ACC112 (cell line): ENCODE measurements at regions not wholly inside any gene's neighbourhood (a gene's known extent, or its start where the extent isn't known, plus 50 kb on each side); places are given as distances from the start of the nearest gene placed in this dataset.

Experiments used
- H2AFZ ChIP-seq: fragments of 200-600 bp; sonication (generic); one replicate; pipeline ENCODE4 v1.6.0; 2017; ENCODE audit warnings: antibody characterized with exemption, low read length; ENCODE audit not compliant: unreplicated experiment
- H3K27ac ChIP-seq: fragments of 200-600 bp; sonication (generic); 2 replicates; pipeline ENCODE4 v1.5.1; 2014; ENCODE audit warnings: low read depth, mild to moderate bottlenecking, antibody characterized with exemption, low read length, moderate library complexity
- H3K27me3 ChIP-seq: fragments of 200-600 bp; sonication (generic); 2 replicates; pipeline ENCODE4 v1.6.1; 2014; ENCODE audit warnings: mild to moderate bottlenecking, antibody characterized with exemption, low read length, moderate library complexity, mixed read lengths; ENCODE audit not compliant: insufficient read depth
- H3K36me3 ChIP-seq: fragments of 200-600 bp; sonication (generic); 2 replicates; pipeline ENCODE4 v1.6.1; 2016; ENCODE audit warnings: mild to moderate bottlenecking, antibody characterized with exemption, low read length, moderate library complexity, mixed read lengths; ENCODE audit not compliant: insufficient read depth
- H3K4me1 ChIP-seq: fragments of 200-600 bp; sonication (generic); one replicate; pipeline ENCODE4 v1.6.1; 2016; ENCODE audit warnings: low read length, mixed read lengths; ENCODE audit not compliant: insufficient read depth, unreplicated experiment, control insufficient read depth
- H3K4me3 ChIP-seq: fragments of 200-600 bp; sonication (generic); 2 replicates; pipeline ENCODE4 v1.5.1; 2014; ENCODE audit warnings: mild to moderate bottlenecking, low read depth, low read length
- H3K79me2 ChIP-seq: fragments of 200-600 bp; sonication (generic); one replicate; pipeline ENCODE4 v1.6.0; 2016; ENCODE audit warnings: low read length; ENCODE audit not compliant: control insufficient read depth, unreplicated experiment, insufficient read depth

- Histone ChIP-seq H3K4me3 (no peak overlapping the region), H3K36me3 (no peaks in the 10 kb centered on the region), H3K4me1 (no peaks in the 10 kb centered on the region), H2AFZ (no peak overlapping the region), H3K79me2 (no peaks in the 10 kb centered on the region), H3K27me3 (no peaks in the 10 kb centered on the region), H3K27ac (no peak overlapping the region)
These were observed 274.3 kb downstream of the RPL10L start for GRCh38 chr14:46377305-46377704.

- Histone ChIP-seq H3K27me3 (no peaks in the 10 kb centered on the region), H3K36me3 (no peaks in the 10 kb centered on the region), H3K27ac (no peak overlapping the region), H3K79me2 (no peaks in the 10 kb centered on the region), H2AFZ (no peak overlapping the region), H3K4me3 (no peak overlapping the region), H3K4me1 (no peaks in the 10 kb centered on the region)
These were observed 282.2 kb downstream of the RPL10L start for GRCh38 chr14:46369391-46369790.

GRCh38 chr14:46368275-46368674 is 283.3 kb downstream of the RPL10L start:
- no peaks in the 10 kb centered on the region for H3K4me1 ChIP-seq
- H3K4me3 ChIP-seq: no peak overlapping the region
- H2AFZ ChIP-seq: no peak overlapping the region
- H3K79me2 ChIP-seq: no peaks in the 10 kb centered on the region
- no peaks in the 10 kb centered on the region for H3K27me3 ChIP-seq
- H3K36me3 ChIP-seq: no peaks in the 10 kb centered on the region
- no peak overlapping the region for H3K27ac ChIP-seq

- H3K27me3 ChIP-seq: no peaks in the 10 kb centered on the region
- H2AFZ ChIP-seq: no peak overlapping the region
- no peaks in the 10 kb centered on the region for H3K79me2 ChIP-seq
- no peaks in the 10 kb centered on the region for H3K36me3 ChIP-seq
- H3K27ac ChIP-seq: no peak overlapping the region
- no peak overlapping the region for H3K4me3 ChIP-seq
- H3K4me1 ChIP-seq: no peaks in the 10 kb centered on the region
These were observed 298.7 kb downstream of the RPL10L start for GRCh38 chr14:46352844-46353243.

GRCh38 chr14:46344327-46344937 is 307.1 kb downstream of the RPL10L start:
- Histone ChIP-seq H3K27ac (no peak overlapping the region), H3K36me3 (no peaks in the 10 kb centered on the region), H3K79me2 (no peaks in the 10 kb centered on the region), H3K4me3 (no peak overlapping the region), H2AFZ (no peak overlapping the region), H3K4me1 (no peaks in the 10 kb centered on the region), H3K27me3 (no peaks in the 10 kb centered on the region)

GRCh38 chr14:46325777-46326176 is 325.8 kb downstream of the RPL10L start:
- Histone ChIP-seq H2AFZ (no peak overlapping the region), H3K4me1 (no peaks in the 10 kb centered on the region), H3K27me3 (no peaks in the 10 kb centered on the region)

GRCh38 chr14:46325157-46325556 is 326.4 kb downstream of the RPL10L start:
- Histone ChIP-seq H2AFZ (no peak overlapping the region), H3K27me3 (no peaks in the 10 kb centered on the region), H3K36me3 (no peaks in the 10 kb centered on the region)

More at GRCh38 chr14:46325777-46326176, 325.8 kb downstream of the RPL10L start:
- Histone ChIP-seq H3K79me2 (no peaks in the 10 kb centered on the region), H3K27ac (no peak overlapping the region), H3K36me3 (no peaks in the 10 kb centered on the region), H3K4me3 (no peak overlapping the region)

GRCh38 chr14:46323404-46323762 is 328.2 kb downstream of the RPL10L start:
- no peak overlapping the region for H3K27ac ChIP-seq
- H3K36me3 ChIP-seq: no peaks in the 10 kb centered on the region
- no peaks in the 10 kb centered on the region for H3K4me1 ChIP-seq
- H3K27me3 ChIP-seq: no peaks in the 10 kb centered on the region
- no peaks in the 10 kb centered on the region for H3K79me2 ChIP-seq
- no peak overlapping the region for H2AFZ ChIP-seq
- no peak overlapping the region for H3K4me3 ChIP-seq

More at GRCh38 chr14:46325157-46325556, 326.4 kb downstream of the RPL10L start:
- Histone ChIP-seq H3K79me2 (no peaks in the 10 kb centered on the region), H3K4me1 (no peaks in the 10 kb centered on the region), H3K4me3 (no peak overlapping the region), H3K27ac (no peak overlapping the region)

GRCh38 chr14:46322730-46323403 is 328.7 kb downstream of the RPL10L start:
- H3K36me3 ChIP-seq: no peaks in the 10 kb centered on the region
- H3K4me3 ChIP-seq: no peak overlapping the region
- H3K4me1 ChIP-seq: no peaks in the 10 kb centered on the region
- H3K27ac ChIP-seq: no peak overlapping the region
- no peaks in the 10 kb centered on the region for H3K79me2 ChIP-seq
- H2AFZ ChIP-seq: no peak overlapping the region
- no peaks in the 10 kb centered on the region for H3K27me3 ChIP-seq

- H3K27me3 ChIP-seq: no peaks in the 10 kb centered on the region
- no peaks in the 10 kb centered on the region for H3K36me3 ChIP-seq
- no peak overlapping the region for H3K27ac ChIP-seq
- H3K79me2 ChIP-seq: no peaks in the 10 kb centered on the region
- no peaks in the 10 kb centered on the region for H3K4me1 ChIP-seq
- H3K4me3 ChIP-seq: no peak overlapping the region
- no peak overlapping the region for H2AFZ ChIP-seq
These were observed 329.5 kb downstream of the RPL10L start for GRCh38 chr14:46322076-46322475.

- Histone ChIP-seq H2AFZ (no peak overlapping the region), H3K27ac (no peak overlapping the region), H3K79me2 (no peaks in the 10 kb centered on the region), H3K4me3 (no peak overlapping the region), H3K27me3 (no peaks in the 10 kb centered on the region), H3K36me3 (no peaks in the 10 kb centered on the region), H3K4me1 (no peaks in the 10 kb centered on the region)
These were observed 345.3 kb downstream of the RPL10L start for GRCh38 chr14:46306267-46306666.
